GM11168 (cell line): ENCODE measurements at regions not wholly inside any gene's neighbourhood (a gene's known extent, or its start where the extent isn't known, plus 50 kb on each side); places are given as distances from the start of the nearest gene placed in this dataset.

Experiments used
- in situ Hi-C: fragments of 300-500 bp; cut with MboI; formaldehyde crosslinking; loops from one replicate; pipeline ENCODE4 v1.12.0; 2022; ENCODE audit warnings: low sequenced_read_pairs; ENCODE audit not compliant: unreplicated experiment

DNA sequence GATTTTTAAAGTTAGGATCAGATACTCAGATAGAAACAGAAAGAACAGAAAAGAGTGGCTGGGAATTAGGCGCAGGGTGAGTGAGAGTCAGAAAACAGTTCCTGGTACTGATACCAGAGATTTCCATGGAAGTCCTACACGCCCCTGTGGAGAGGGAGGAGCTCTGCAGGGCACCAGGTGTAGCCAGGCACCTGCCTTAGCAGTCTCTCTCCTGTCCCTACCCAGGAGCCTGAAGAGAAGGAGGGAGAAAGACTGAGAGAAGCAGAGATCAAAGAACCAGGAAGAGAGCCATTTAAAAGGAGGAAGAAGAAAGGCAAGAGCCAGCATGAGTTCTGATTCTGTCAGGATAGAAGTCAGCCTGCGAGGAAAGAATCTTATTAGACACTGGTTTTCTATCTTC, 65.0 kb downstream of the CBLN1 start:
- in situ Hi-C loops = no loop called here

DNA sequence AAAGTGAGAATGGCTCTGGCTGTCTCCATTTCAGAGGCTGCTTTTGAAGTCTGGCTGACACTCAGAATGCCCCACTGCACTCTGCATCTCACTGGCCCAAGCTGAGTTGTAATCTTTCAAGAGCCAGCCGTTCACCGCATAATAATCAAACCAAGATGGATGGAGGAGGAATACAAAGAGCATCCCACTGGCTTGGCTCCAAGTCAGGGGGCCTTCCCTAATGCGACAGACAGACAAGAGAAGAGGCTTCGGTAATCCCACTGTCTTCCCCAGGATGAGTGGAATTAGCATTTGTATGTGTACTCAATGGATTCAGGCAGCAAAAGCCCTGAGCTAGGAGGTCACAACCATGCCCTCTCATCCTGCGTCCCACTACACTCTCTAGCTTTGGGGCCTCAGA, 68.0 kb downstream of the CBLN1 start:
- in situ Hi-C loops = no loop called here

DNA sequence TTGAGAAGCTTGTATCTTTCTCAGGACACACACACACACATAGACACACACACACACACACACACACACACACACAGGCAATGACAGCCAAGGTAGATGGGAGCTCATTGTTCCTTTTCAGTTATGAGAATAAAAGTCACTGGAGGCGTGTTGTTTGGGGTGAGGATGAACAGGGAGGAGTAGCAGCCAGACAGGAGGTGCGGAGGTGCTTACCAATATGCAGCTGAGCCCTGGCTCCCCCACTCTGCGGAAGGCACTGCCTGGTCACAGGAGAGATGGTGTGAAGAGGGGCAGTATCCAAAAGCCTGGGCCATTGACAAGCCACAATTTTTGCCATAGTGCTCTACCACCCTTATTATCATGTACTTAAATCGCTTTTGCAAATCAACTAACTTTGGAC, 77.4 kb downstream of the CBLN1 start:
- in situ Hi-C loops = no loop called here

DNA sequence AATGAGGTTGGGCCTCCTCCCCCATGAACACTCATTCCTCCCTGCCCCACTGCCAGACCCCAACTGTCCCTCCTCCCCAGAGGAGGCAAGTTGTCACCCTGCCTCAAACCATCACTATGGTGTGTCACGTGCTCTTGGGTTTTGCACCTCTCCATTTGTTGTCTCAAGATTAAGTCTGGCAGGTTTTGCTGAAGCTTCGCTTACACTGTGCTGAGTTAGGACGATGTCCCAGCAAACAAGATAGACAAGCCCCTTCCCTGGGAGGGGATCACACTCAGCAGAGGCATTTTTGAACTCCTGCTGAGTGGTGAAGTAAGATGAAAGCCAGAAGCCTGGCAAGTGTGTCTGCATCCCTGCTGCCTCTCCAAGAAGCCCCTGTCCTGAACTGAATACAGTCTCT, 78.3 kb downstream of the CBLN1 start:
- in situ Hi-C loops = no loop called here

DNA sequence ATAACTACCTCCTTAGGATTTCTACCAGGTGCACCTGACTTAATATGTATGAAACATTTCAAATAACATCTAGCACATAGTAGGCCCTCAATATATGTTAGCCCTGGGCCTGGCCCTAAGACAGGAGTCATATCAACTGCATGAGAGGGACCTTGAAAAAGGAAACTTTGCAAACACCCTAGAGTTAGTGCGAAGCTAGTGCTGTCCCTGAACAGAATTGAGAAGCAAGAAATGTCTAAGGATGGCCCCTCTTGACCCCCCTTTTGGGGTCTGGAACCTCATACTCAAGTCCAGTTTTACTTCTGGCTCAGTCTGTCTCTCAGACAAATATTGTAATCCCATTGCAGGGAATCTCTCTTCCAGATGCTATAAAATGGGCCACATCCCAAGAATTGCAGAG, 80.5 kb downstream of the CBLN1 start:
- in situ Hi-C loops = no loop called here

DNA sequence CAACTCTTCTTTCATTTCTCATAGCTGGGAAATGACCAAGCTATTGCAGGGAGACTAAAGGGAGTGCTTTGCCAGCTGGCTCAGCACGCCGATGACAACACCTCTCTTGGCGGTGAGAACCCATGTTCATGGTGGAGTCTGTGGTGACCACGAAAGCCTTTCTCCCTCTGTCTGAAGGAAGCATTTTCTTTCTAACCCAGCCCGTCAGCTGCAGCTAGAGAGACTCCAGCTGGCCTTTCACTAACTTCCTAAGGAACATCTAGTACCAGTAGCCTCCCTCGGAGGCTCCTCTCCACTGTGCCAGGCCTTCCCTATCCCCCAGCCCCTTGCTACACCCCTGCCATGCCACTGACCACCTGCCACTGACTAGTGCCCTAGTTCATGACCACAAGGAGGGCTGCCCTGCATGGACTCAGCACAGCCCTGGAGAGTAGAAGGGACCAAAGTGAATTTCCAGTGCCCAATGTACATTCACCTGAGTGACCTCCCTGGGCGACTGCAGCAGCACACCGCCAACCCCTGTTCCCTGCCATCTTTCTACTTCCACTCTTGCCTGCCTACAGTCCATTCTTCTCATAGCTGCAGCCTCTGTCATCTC, 81.3 kb downstream of the CBLN1 start:
- in situ Hi-C loops = no loop called here

DNA sequence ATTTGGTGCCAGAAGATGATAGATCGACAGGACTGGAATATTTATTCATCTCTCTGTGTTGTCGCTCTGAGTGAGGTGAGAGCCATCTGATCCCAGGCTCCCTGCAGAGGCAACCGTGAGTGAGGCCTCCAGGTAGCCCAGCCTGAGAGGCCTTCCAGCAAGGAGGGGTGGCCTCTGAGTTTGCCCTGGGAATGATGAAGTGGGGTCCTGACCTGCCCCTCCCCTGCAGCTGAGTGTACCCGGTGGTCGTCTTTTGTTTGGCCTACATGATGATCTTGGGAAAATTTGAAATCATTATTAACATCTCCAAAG, 86.4 kb downstream of the CBLN1 start:
- in situ Hi-C loops = no loop called here

DNA sequence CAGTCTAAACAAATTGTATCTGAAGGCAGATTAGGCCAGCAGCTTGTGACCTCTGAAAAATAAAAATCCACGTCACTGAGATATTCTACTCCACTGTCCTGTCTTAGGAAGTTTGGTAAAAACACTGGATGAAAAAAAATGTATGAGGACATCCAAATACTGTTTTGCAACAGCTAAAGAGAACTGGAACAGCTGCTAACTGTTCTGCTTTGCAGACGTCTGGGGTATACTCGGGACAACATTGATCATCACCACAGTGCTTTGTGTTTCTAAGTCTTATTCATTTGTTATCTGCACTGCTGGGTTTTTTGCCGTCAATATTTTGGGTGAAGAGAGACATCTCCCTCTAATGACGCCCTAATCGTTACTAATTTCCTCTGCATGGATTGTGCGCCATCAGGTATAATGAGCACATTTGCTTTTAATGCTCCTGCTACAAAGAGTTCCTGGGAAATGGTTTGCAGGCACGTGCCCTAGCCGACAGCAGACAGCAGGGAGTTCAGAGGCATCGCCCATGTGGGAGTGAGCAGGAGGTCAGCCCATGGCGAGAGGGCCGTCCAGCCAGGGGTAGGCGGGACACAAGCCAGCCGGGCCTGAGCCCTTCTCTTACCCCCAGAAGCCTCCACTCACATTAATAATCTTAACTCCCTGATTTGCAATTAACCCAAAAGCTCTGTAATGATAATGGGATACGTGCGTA, 87.0 kb downstream of the CBLN1 start:
- in situ Hi-C loops = no loop called here

DNA sequence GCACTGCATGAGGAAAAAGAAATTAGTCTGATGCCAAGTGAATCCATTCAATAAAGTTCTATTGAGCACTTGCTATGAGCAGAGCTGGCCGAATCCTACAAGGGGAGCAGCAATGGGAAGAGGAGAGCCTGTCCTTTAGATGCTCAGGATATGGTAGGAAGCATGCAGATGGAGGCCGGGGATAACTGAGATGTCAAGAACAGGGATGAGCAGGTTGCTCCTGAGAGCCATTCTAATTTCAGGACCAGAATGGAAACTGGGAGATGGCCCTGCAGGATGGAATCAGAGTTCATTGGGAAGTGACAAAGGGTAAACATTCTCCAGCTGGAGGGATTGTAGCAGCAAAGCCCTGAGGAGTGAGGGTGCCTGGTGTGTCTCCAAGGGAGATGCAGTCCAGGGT, 88.0 kb downstream of the CBLN1 start:
- in situ Hi-C loops = no loop called here

DNA sequence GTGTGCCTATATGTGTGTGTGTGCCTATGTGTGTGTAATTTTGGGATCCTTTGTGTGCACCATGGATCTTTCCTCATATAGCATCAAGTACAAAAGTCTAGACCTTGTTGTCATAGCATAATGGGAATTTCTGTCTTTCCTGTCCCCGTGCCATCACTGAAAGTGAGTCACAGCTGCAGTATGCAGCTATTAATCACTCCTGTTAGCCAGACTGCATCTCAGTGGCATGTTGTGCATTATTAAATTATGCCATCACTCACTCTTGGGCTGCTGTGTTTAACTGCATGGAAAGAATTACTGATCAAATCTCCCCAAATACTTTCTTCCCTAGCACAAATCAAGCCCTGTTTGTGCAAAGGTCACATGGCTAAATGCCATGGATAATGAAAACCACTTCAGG, 92.4 kb downstream of the CBLN1 start:
- in situ Hi-C loops = no loop called here

DNA sequence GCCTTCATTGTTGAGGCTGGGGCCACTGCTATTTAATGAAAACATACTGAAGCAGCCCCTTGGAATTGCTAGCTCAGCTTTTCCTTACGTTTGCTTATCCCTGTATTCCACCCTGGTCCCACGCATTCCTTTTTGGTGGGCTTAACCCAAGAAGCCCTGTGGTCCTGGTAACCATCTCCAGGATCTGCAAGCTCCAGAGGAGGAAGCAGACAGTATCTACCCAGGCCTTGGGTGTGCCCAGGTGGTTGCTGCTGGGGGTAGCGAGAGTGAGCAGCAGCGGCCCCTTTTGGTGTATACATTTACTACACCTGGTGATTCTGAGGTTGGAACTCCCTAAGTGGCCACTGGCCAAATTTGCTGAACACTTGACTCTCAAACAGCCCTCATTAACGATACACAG, 97.7 kb downstream of the CBLN1 start:
- in situ Hi-C loops = no loop called here

DNA sequence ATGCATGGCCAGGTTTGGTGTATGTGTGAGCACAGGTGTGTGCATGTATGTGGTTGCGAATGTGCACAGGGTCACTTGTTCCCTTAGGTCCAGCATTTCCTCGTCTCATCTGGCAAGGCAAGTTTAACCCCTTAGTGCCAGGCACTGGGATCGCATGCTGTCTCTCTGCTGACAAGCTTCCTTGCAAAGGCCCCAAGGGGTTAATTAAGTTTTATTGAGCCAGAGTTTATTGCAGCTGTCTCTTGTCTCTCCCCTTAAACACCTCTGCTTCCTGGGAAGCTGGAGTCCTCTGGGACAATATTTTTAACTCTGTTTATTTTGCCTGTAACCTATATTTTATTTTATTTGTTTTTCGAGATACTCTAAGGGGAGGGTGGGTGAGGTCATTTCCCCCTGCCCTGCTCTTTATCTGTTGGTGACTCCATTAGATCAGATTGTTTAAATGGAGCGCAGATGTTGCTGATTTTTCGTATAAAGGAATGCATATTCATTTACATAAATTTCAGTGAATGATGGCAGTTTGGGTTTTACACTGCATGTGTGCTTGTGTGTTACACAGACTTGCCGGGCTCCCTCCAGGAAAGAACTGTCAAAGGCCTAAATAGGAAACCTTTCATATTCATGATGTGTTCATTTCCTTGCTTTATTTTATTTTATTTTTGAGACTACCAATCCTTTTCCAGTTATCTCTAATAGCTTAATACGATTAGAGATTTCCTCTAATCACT, 99.7 kb downstream of the CBLN1 start:
- in situ Hi-C loops = no loop called here

DNA sequence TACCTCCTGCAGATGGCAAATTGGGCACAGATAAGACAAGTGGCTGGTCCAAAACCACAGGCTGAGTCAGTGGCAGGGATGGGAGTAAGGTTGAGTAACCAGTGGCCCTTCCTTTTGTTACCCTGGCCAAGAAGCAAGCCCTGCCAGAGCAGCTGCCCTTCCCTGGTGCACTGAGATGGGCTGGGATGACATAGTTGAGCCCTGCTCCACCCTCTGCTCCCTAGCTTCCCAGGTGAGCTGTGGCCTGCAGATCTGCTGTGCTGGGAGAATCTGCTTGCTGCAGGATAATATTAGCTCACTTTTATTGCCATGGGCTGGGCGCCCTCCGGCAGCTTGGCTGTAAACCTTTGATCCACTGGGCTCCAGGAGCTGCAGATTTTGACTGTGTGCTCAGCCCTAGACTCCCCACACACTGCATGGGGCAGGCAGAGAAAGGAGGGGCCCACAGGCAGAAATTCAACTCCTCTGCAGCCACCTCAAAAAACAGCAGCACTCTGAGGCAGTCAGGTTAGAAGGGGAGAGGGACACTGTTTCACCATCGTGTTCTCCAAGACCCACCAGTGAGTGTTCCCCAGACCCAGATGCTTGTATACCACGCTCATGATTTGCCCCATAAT, 101.8 kb downstream of the CBLN1 start:
- in situ Hi-C loops = no loop called here

DNA sequence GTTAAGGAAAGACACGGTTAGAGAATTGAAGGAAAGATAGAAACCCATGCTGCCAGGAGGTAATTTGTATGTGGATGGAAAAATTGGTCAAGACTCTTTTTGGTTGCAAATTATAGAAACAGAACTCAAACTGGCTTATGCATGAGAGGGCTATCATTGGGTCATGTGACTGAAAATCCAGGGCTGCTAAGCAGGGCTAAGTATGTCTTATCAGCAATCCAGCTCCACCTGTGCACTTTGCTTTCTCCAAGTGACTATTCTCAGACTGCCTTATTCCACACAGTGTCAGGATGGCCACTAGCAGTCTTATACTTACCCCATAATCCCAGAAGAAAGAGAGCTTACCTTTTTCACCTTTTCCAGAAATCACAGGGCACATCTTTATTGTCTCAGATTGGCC, 113.5 kb downstream of the CBLN1 start:
- in situ Hi-C loops = no loop called here

DNA sequence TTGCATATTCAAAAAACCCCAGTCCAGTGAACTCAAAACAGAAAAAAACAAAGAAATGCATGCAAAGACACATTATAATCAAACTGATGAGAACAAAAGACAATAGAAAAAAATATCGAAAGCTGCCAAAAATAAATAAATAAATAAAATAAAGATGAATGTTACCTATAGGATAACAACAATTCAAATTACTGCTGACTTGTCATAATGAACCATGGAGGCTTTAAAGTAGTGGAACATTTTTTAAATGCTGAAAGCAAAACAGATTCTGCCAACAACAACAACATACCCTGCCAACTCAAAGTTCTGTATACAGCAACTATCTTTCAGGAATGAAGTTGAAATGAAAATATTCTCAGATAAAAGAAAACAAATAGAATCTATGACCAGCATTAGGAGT, 116.6 kb downstream of the CBLN1 start:
- in situ Hi-C loops = no loop called here

DNA sequence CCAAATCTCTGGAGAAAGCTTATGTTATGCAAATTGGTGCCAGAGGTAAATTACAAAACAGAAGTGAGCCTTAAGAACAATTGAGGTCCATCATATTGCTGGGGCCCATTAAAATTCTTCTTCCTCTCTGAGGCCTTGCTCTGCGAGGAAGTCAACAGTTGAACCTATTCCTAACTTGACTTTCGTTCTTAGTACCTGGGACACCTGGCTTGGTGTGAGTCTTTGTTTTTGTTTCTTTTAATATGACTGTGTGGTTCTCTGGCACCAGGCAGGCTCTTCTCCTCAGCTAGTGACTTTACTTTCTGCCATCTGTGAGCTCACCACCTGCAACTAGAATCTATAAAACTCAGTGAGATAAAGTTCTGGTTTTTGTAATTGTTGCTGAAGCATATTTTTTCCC, 120.4 kb downstream of the CBLN1 start:
- in situ Hi-C loops = no loop called here

DNA sequence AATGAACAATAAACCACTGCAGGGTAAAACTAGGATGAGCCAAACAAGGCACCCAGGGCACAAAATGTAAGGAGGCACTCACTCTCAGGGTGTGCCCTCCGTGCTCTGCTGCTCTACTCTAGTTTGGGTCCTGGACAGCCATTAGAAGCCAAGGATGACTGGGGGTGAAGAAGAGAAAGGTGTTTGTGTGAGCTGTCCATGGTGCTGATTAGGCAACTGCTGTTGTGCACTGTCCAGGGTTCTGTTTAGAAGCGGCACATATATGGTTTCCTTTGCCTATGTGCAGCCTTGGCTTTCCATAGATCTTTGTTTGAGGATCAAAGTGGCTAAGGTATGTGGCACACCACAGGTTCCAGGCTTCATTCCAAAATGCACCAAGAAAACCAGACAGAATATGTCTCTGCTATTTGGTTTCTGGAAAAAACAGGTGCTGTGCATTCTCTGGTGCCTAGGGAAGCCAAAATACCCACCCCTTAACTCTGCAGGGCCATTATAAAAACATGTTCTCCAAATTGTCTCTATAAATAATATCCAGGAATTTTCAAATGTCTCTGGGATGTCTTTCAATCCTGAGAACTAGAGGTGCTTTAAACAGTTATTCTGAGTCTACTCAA, 123.5 kb downstream of the CBLN1 start:
- in situ Hi-C loops = no loop called here

DNA sequence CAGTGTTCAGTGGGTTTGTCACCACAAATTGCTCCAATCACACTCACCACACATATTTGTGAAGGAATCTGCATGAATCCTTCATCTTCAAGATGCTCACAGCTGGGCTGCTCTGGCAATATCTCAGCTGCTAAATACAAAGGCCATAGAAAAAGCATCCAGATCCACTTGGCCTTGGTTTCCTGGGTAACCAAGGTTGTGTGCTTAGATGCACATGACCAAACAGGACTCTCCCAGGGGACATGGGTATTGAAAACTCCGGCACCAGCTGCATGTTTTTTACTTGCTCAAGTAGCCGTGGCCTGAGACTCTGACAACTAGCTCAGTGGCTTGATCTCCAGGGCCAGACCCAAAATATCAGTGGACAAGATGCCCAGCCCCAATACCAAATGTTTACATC, 131.3 kb downstream of the CBLN1 start:
- in situ Hi-C loops = no loop called here

DNA sequence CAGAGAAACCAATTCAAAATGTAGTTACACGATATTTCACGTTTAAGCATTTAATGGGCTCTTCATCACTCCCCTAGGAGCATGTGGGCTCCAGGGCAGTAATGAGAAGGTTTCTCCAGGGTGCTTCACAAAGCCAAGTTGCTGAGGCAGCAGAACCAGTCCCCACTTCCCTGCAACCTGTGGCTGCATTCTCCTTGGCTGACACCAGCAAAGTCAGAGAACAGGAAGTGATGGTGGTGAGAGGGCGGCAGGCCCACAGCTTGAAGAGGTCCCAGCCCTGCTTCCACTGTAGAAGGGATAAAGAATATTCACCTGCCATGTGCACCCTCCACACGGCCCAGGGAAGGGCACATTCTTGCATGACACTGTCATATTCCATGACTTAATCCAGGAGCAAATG, 133.2 kb downstream of the CBLN1 start:
- in situ Hi-C loops = no loop called here

DNA sequence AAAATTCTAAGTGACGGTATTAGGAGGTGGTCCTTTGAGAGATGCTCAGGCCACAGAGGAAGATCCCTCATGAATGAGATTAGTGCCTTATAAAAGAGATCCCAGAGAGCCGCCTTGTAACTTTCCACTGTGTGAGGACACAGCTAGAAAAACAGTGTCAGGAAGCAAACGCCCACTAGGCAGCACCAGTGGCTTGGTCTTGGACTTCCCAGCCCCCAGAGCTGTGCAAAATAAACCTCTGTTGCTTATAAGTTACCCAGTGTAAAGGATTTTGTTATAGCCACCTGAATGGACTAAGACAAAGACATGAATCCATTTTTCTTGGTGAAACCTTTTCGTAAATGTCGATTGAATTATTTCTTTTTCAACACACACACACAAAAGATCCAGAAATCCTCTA, 141.0 kb downstream of the CBLN1 start:
- in situ Hi-C loops = no loop called here

DNA sequence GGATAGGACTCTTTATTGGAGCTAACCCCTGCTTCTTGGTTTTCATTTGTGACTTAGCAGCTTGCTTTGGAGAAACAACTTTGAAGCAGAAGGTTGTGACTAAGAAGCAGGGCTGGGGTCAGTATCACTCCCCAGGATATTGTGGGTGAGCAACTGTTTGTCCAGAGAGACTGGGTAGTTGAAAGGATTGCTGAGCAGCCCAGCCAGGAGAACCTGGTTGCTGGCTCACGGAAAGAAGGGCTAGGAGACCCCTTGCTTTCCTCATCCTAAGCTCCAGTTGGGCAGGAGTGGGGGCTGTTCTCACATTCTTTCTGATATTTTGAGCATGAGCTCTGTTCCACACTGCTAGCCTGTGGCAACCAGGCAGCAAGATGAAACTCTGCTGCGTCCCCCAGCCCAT, 151.2 kb downstream of the CBLN1 start:
- in situ Hi-C loops = no loop called here
